ENCODE measurements at regions not wholly inside any gene's neighbourhood (a gene's known extent, or its start where the extent isn't known, plus 50 kb on each side); places are given as distances from the start of the nearest gene placed in this dataset.

DNA sequence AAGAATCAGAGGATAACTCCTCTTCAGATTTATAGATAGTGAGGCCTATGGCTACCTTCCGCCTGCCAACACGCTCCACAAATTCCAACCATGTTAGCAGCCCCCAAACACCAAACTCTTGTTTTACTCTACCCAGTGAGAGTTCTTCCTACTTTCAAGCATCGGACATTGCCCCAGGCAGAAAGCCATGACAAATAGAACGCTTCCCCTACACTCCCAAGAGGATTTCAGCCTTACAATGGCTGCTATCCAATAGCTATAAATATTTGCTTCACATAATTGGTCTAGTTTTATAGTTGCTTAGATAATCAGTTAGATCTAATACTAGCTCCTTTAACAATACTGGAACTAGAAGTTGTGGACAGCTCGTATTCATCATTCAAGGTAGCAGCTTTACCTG lies 503.4 kb upstream of the VRK2 start:
- no peak overlapping the region for H3K4me3 ChIP-seq
- no peaks in the 10 kb centered on the region for H3K36me3 ChIP-seq (ENCODE audit: insufficient read depth, low read length)
- no peak overlapping the region for H3K9ac ChIP-seq (ENCODE audit: insufficient read length)
- TF ChIP-seq POLR2AphosphoS5 (IDR thresholded peaks at IDR 0.05; ENCODE audit: borderline replicate concordance, low read depth, low read length): no peak
- TF ChIP-seq FOXP2 (optimal IDR thresholded peaks at IDR 0.05; ENCODE audit: control extremely low read depth, extremely low read length, insufficient read depth): no peak
- no peak for TF ChIP-seq EZH2 (IDR thresholded peaks at IDR 0.05)
- H3K27ac ChIP-seq: no peak overlapping the region
- no peak for DNase-seq (ENCODE audit: low read depth, low spot score)
- no peaks in the 10 kb centered on the region for H3K9me3 ChIP-seq (ENCODE audit: low read depth, low read length)

DNA sequence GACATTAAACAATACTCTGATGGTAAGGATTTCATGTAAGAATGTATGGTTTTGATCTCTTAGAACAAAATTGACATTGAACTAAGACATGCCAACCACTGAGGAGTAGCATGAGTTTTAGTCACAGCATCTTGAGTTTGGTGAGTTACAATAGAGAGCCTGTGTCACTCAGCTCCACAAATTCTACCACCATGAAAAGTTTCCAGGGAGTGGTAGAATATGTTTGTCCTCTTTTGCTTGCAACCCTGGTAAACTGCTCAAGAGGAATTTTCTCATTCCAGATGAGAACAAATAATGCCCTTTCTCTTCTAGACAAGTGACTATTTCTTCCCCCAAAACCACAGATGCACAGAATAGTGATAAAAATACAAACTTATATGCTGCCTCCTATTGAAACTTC lies 502.0 kb upstream of the VRK2 start:
- DNase-seq (ENCODE audit: low read depth, low spot score): no peak
- no peaks in the 10 kb centered on the region for H3K9me3 ChIP-seq (ENCODE audit: low read depth, low read length)
- H3K36me3 ChIP-seq (ENCODE audit: insufficient read depth, low read length): no peaks in the 10 kb centered on the region
- H3K27ac ChIP-seq: no peak overlapping the region
- no peak for TF ChIP-seq FOXP2 (optimal IDR thresholded peaks at IDR 0.05; ENCODE audit: control extremely low read depth, extremely low read length, insufficient read depth)
- TF ChIP-seq EZH2 (IDR thresholded peaks at IDR 0.05): no peak
- no peak for TF ChIP-seq POLR2AphosphoS5 (IDR thresholded peaks at IDR 0.05; ENCODE audit: borderline replicate concordance, low read depth, low read length)
- H3K9ac ChIP-seq (ENCODE audit: insufficient read length): no peak overlapping the region
- H3K4me3 ChIP-seq: no peak overlapping the region

DNA sequence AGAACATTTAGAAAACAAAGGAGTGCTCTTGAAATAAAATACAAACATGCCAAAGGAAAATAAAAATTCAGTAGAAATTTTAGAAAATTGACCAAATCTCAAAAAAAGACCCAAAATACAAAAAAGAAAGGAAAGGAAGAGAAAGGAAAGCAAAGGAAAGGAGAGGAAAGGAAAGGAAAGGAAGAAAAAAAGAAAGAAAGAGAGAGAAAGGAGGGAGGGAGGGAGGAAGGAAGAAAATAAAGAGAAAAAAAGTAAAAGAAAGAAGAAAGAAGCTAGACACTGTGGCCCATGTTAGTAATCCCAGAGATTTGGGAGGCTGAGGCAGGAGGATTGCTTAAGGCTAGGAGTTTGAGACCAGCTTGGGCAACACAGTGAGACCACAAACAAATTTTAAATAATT lies 500.1 kb upstream of the VRK2 start:
- H3K27ac ChIP-seq: no peak overlapping the region
- no peak for TF ChIP-seq EZH2 (IDR thresholded peaks at IDR 0.05)
- no peak for TF ChIP-seq FOXP2 (optimal IDR thresholded peaks at IDR 0.05; ENCODE audit: control extremely low read depth, extremely low read length, insufficient read depth)
- no peak for TF ChIP-seq POLR2AphosphoS5 (IDR thresholded peaks at IDR 0.05; ENCODE audit: borderline replicate concordance, low read depth, low read length)
- no peak overlapping the region for H3K4me3 ChIP-seq
- no peak overlapping the region for H3K9ac ChIP-seq (ENCODE audit: insufficient read length)
- DNase-seq (ENCODE audit: low read depth, low spot score): no peak
- H3K9me3 ChIP-seq (ENCODE audit: low read depth, low read length): no peaks in the 10 kb centered on the region
- H3K36me3 ChIP-seq (ENCODE audit: insufficient read depth, low read length): no peaks in the 10 kb centered on the region

DNA sequence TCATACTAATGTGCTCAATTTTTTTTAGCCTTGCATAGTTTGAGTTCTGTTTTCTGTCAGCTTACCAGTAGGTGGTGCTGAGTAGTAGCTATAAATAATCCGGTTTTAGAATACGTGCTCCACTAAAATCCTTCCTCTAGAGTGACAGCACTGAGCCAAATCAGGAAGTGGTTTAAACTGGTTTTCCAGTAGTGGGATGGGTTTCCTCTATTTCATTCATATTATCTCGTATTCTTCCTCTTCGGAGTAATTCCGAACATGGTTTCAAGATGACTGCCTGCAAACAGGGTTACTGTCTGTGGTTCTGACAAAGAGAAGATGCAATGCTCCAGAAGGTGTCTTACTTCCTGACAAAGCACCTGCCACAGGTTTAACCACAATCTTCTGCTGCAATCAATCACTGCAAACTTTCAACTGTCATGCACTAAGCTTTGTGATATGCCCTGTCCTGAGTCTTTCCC lies 496.9 kb upstream of the VRK2 start:
- Histone ChIP-seq H3K36me3 (ENCODE audit: insufficient read depth, low read length) (no peaks in the 10 kb centered on the region), H3K9ac (ENCODE audit: insufficient read length) (no peak overlapping the region), H3K4me3 (no peak overlapping the region), H3K27ac (no peak overlapping the region), H3K9me3 (ENCODE audit: low read depth, low read length) (no peaks in the 10 kb centered on the region)
- DNase-seq (ENCODE audit: low read depth, low spot score): no peak
- TF ChIP-seq EZH2 (IDR thresholded peaks at IDR 0.05): no peak
- TF ChIP-seq POLR2AphosphoS5 (IDR thresholded peaks at IDR 0.05; ENCODE audit: borderline replicate concordance, low read depth, low read length): no peak
- no peak for TF ChIP-seq FOXP2 (optimal IDR thresholded peaks at IDR 0.05; ENCODE audit: control extremely low read depth, extremely low read length, insufficient read depth)

DNA sequence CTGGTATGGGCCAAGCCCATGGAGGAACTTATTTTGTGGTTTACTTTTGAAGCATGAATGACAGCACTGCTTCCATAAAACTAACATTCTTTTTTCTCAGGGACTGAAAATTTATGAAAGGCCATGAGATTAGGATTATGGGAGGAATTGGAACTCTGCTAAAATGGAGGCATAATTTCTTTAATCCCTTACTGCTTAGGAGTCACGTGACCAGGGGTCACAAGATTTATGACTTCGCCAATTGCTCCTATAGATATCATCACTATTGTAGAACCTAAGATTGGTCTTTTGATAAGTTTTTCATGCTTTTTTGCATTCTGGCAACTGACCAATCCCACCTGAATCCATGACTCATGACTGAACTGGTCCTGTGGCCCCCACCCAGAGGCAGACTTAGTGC lies 495.7 kb upstream of the VRK2 start:
- Histone ChIP-seq H3K27ac (no peak overlapping the region), H3K36me3 (ENCODE audit: insufficient read depth, low read length) (no peaks in the 10 kb centered on the region), H3K4me3 (no peak overlapping the region), H3K9ac (ENCODE audit: insufficient read length) (no peak overlapping the region), H3K9me3 (ENCODE audit: low read depth, low read length) (no peaks in the 10 kb centered on the region)
- no peak for TF ChIP-seq EZH2 (IDR thresholded peaks at IDR 0.05)
- no peak for TF ChIP-seq FOXP2 (optimal IDR thresholded peaks at IDR 0.05; ENCODE audit: control extremely low read depth, extremely low read length, insufficient read depth)
- no peak for TF ChIP-seq POLR2AphosphoS5 (IDR thresholded peaks at IDR 0.05; ENCODE audit: borderline replicate concordance, low read depth, low read length)
- no peak for DNase-seq (ENCODE audit: low read depth, low spot score)

DNA sequence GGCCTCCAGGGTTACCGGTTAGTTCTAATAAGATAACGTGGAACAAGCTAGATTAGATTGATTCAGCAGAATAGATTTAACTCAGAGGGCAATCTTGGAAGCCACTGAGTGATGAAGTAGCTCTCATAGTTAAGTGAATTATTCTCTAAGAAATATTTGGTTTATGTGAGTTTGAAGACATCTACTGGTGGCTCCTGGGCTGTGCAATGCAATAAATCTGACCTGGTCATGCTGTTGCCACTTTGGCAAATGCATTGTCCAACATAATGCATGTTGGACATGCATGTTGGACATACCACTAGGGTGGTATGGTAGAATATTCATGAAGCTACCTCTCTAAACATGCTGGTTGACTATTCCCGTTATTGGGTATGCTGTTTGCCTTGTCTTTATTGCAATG lies 493.7 kb upstream of the VRK2 start:
- TF ChIP-seq EZH2 (IDR thresholded peaks at IDR 0.05): no peak
- no peak for TF ChIP-seq POLR2AphosphoS5 (IDR thresholded peaks at IDR 0.05; ENCODE audit: borderline replicate concordance, low read depth, low read length)
- TF ChIP-seq FOXP2 (optimal IDR thresholded peaks at IDR 0.05; ENCODE audit: control extremely low read depth, extremely low read length, insufficient read depth): no peak
- Histone ChIP-seq H3K36me3 (ENCODE audit: insufficient read depth, low read length) (no peaks in the 10 kb centered on the region), H3K9me3 (ENCODE audit: low read depth, low read length) (no peaks in the 10 kb centered on the region)

DNA sequence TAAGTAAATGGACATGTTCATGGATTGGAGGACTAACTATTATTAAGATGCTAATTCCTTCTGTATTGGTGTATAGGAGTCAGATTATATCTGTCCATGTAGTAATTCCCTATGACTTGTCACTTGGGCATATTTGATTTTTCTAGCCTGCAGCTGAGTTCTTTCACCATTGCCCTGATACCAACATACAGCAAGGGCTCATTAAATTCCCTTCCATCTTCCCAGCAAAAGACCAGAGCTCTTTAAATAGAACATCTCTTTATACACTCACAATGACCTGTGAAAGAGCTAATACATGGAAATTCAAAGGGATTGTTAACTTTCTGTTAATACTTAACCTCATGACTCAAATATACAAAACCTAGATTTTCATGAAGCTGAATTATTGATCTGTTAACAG lies 492.3 kb upstream of the VRK2 start:
- H3K27ac ChIP-seq: no peak overlapping the region
- no peak for DNase-seq (ENCODE audit: low read depth, low spot score)
- no peak overlapping the region for H3K4me3 ChIP-seq
- TF ChIP-seq EZH2 (IDR thresholded peaks at IDR 0.05): no peak
- TF ChIP-seq POLR2AphosphoS5 (IDR thresholded peaks at IDR 0.05; ENCODE audit: borderline replicate concordance, low read depth, low read length): no peak
- TF ChIP-seq FOXP2 (optimal IDR thresholded peaks at IDR 0.05; ENCODE audit: control extremely low read depth, extremely low read length, insufficient read depth): no peak
- H3K9ac ChIP-seq (ENCODE audit: insufficient read length): no peak overlapping the region
- no peaks in the 10 kb centered on the region for H3K36me3 ChIP-seq (ENCODE audit: insufficient read depth, low read length)
- H3K9me3 ChIP-seq (ENCODE audit: low read depth, low read length): no peaks in the 10 kb centered on the region

More for the DNA sequence above, 493.7 kb upstream of the VRK2 start:
- Histone ChIP-seq H3K27ac (no peak overlapping the region), H3K4me3 (no peak overlapping the region), H3K9ac (ENCODE audit: insufficient read length) (no peak overlapping the region)
- DNase-seq (ENCODE audit: low read depth, low spot score): no peak

- Histone ChIP-seq H3K27ac (no peak overlapping the region), H3K9me3 (ENCODE audit: low read depth, low read length) (no peaks in the 10 kb centered on the region), H3K9ac (ENCODE audit: insufficient read length) (no peak overlapping the region), H3K36me3 (ENCODE audit: insufficient read depth, low read length) (no peaks in the 10 kb centered on the region), H3K4me3 (no peak overlapping the region)
- TF ChIP-seq FOXP2 (optimal IDR thresholded peaks at IDR 0.05; ENCODE audit: control extremely low read depth, extremely low read length, insufficient read depth) (no peak), EZH2 (IDR thresholded peaks at IDR 0.05) (no peak), POLR2AphosphoS5 (IDR thresholded peaks at IDR 0.05; ENCODE audit: borderline replicate concordance, low read depth, low read length) (no peak)
- DNase-seq (ENCODE audit: low read depth, low spot score): no peak
These were observed 488.3 kb upstream of the VRK2 start for GRCh38 chr2:57558312-57558711.

- H3K9ac ChIP-seq (ENCODE audit: insufficient read length): no peak overlapping the region
- H3K27ac ChIP-seq: no peak overlapping the region
- TF ChIP-seq POLR2AphosphoS5 (IDR thresholded peaks at IDR 0.05; ENCODE audit: borderline replicate concordance, low read depth, low read length) (no peak), EZH2 (IDR thresholded peaks at IDR 0.05) (no peak), FOXP2 (optimal IDR thresholded peaks at IDR 0.05; ENCODE audit: control extremely low read depth, extremely low read length, insufficient read depth) (no peak)
- H3K36me3 ChIP-seq (ENCODE audit: insufficient read depth, low read length): no peaks in the 10 kb centered on the region
- no peaks in the 10 kb centered on the region for H3K9me3 ChIP-seq (ENCODE audit: low read depth, low read length)
- H3K4me3 ChIP-seq: no peak overlapping the region
- no peak for DNase-seq (ENCODE audit: low read depth, low spot score)
These were observed 484.1 kb upstream of the VRK2 start for GRCh38 chr2:57562495-57562894.
